GM12878 (cell line): ENCODE measurements at regions not wholly inside any gene's neighbourhood (a gene's known extent, or its start where the extent isn't known, plus 50 kb on each side); places are given as distances from the start of the nearest gene placed in this dataset.

ENCODE experiments used
- ATAC-seq: fragments of 200-7000 bp; cut with Tn5 transposase; 3 replicates; pipeline ENCODE4 v1.9.1; 2020; ENCODE audit warnings: mild to moderate bottlenecking, moderate library complexity
- BruUV-seq: library from RNA; stranded (reverse); fragments of 400-500 nt; replicated peaks from 2 replicates; lab custom pipeline; 2021; lab: Mats Ljungman, UMichigan
- CTCF ChIA-PET: fragments of 300-600 bp; sonication (Branson Sonifier 250); formaldehyde crosslinking; extraction: SDS; loops from one replicate; lab custom pipeline; 2021; ENCODE audit warnings: inconsistent platforms; lab: Yijun Ruan, JAX
- POLR2A ChIA-PET: fragments of 350-600 bp; formaldehyde crosslinking; extraction: SDS; loops from one replicate; lab custom pipeline; 2021; ENCODE audit warnings: inconsistent platforms; lab: Charles Lee
- RAD21 ChIA-PET: fragments of 300-600 bp; sonication (Branson Sonifier 250); formaldehyde crosslinking; loops from one replicate; lab custom pipeline; 2023; ENCODE audit warnings: antibody characterized with exemption; ENCODE audit not compliant: unreplicated experiment; lab: Charles Lee
- SMC1A ChIA-PET: fragments of 300-600 bp; sonication (Branson Sonifier 250); formaldehyde crosslinking; loops from one replicate; lab custom pipeline; 2023; ENCODE audit not compliant: unreplicated experiment, uncharacterized antibody; lab: Charles Lee
- DNase-seq: peaks from one replicate; pipeline ENCODE4 v3.0.0-alpha.2; 2011; ENCODE audit warnings: low read depth, low spot score
- FAIRE-seq: peaks from 3 replicates; lab custom pipeline; 2011; peaks lifted over from hg19 to GRCh38; lab: Jason Lieb, UNC
- H2AFZ ChIP-seq: 2 replicates; pipeline ENCODE4 v1.6.0; 2011; ENCODE audit warnings: low read depth, low read length, control low read depth; ENCODE audit not compliant: control insufficient read depth
- H3K27ac ChIP-seq: 2 replicates; pipeline ENCODE4 v1.5.1; 2011; ENCODE audit warnings: control low read depth; ENCODE audit not compliant: control insufficient read depth, insufficient read depth
- H3K27me3 ChIP-seq, 2 experiments: replicated peaks in 1 of 2; 2 replicates each; pipeline versions ENCODE4 v1.6.0 to v1.6.1; 2011; ENCODE audit warnings: low read length in 1 of 2; ENCODE audit not compliant: control insufficient read depth in 2 of 2, insufficient read depth in 2 of 2
- H3K36me3 ChIP-seq, 2 experiments: 2 replicates each; pipeline ENCODE4 v1.5.1; 2011; ENCODE audit warnings: low read length in 1 of 2; ENCODE audit not compliant: control insufficient read depth in 2 of 2, insufficient read depth in 2 of 2
- H3K4me1 ChIP-seq: 2 replicates; pipeline ENCODE4 v1.6.1; 2011; ENCODE audit warnings: mild to moderate bottlenecking, low read length, moderate library complexity, mixed read lengths; ENCODE audit not compliant: control insufficient read depth, insufficient read depth
- H3K4me2 ChIP-seq: 2 replicates; pipeline ENCODE4 v1.6.0; 2011; ENCODE audit warnings: control low read depth; ENCODE audit not compliant: control insufficient read depth, insufficient read depth
- H3K4me3 ChIP-seq: fragments of 200-600 bp; sonication (generic); 2 replicates; pipeline ENCODE4 v1.5.1; 2016
- H3K79me2 ChIP-seq: 2 replicates; pipeline ENCODE4 v1.6.0; 2011; ENCODE audit warnings: low read length; ENCODE audit not compliant: control insufficient read depth, insufficient read depth
- H3K9ac ChIP-seq: 2 replicates; pipeline ENCODE4 v1.8.0; 2011; ENCODE audit warnings: low read length, control low read depth, mixed read lengths; ENCODE audit not compliant: control insufficient read depth, insufficient read depth
- H3K9me3 ChIP-seq: replicated peaks from 3 replicates; pipeline ENCODE4 v1.5.1; 2011; ENCODE audit warnings: mild to moderate bottlenecking, low read length; ENCODE audit not compliant: control insufficient read depth, insufficient read depth
- H4K20me1 ChIP-seq: 2 replicates; pipeline ENCODE4 v1.6.0; 2011; ENCODE audit not compliant: control insufficient read depth, insufficient read depth
- CBX5 ChIP-seq: sonication (generic); IDR thresholded peaks from 2 replicates; pipeline ENCODE4 v1.6.1; 2016; ENCODE audit warnings: low read depth, moderate library complexity, mild to moderate bottlenecking, inconsistent platforms
- FOXM1 ChIP-seq: IDR thresholded peaks from 2 replicates; pipeline ENCODE4 v1.6.1; 2012; ENCODE audit warnings: low read depth, mild to moderate bottlenecking, inconsistent platforms, low read length, moderate library complexity
- MEF2A ChIP-seq: IDR thresholded peaks from 2 replicates; pipeline ENCODE4 v1.6.1; 2011; ENCODE audit warnings: low read depth, mild to moderate bottlenecking, low read length, moderate library complexity; ENCODE audit not compliant: insufficient read depth
- POLR2AphosphoS2 ChIP-seq: IDR thresholded peaks from 2 replicates; pipeline ENCODE4 v1.6.1; 2011; ENCODE audit warnings: low read depth, mild to moderate bottlenecking, low read length, improper control_type of control experiment, moderate library complexity
- SMC3 ChIP-seq: IDR thresholded peaks from 2 replicates; pipeline ENCODE4 v1.6.1; 2011; ENCODE audit warnings: low read length, improper control_type of control experiment, borderline replicate concordance
- WGBS: methylation state at CpG from one replicate; pipeline ENCODE4 v1.1.6; 2016; ENCODE audit warnings: low lambda C conversion rate; ENCODE audit not compliant: insufficient replicate concordance, insufficient coverage; ENCODE audit errors: missing lambda C conversion rate; 5-methylcytosine and 5-hydroxymethylcytosine counted together
- in situ Hi-C: fragments of 300-500 bp; cut with MboI; formaldehyde crosslinking; loops from 9 replicates; pipeline ENCODE4 v1.14.3; 2018; ENCODE audit warnings: mixed read lengths
- intact Hi-C: fragments of 100-400 bp; cut with micrococcal nuclease; formaldehyde crosslinking; loops from one replicate; pipeline ENCODE4 v1.14.2; 2022; ENCODE audit not compliant: unreplicated experiment
- TF ChIP-seq, protein P1 (sequence below): fragments of 450-650 bp; IDR thresholded peaks from 2 replicates; pipeline ENCODE4 v1.6.1; 2017; ENCODE audit warnings: antibody characterized with exemption, mild to moderate bottlenecking, moderate library complexity
- TF ChIP-seq, protein P2 (sequence below): fragments of 450-650 bp; IDR thresholded peaks from 2 replicates; pipeline ENCODE4 v1.6.1; 2018; ENCODE audit warnings: mild to moderate bottlenecking, low read depth, moderate library complexity; ENCODE audit not compliant: partially characterized antibody
- TF ChIP-seq, protein P3 (sequence below): fragments of 450-650 bp; IDR thresholded peaks from 2 replicates; pipeline ENCODE4 v1.6.1; 2016; ENCODE audit warnings: mild to moderate bottlenecking, moderate library complexity, borderline replicate concordance

DNA sequence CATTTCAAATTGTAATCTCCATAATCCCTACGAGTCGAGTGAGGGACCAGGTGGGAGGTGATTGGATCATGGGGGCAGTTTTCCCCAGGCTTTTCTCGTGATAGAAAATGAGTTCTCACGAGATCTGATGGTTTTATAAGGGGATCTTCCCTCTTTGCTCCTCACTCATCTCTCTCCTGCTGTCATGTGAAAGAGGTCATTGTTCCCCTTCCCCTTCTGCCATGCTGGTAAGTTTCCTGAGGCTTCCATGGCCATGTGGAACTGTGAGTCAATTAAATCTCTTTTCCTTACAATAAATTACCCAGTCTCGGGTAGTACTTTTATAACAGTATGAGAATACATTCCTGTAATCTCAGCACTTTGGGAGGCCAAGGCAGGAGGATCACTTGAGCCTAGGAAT is 76.7 kb upstream of the MARCHF10 start:
- H3K27ac ChIP-seq, result no peak overlapping the region
- no peak overlapping the region for H2AFZ ChIP-seq
- ATAC-seq, result no peak
- WGBS, result 19% methylated on average over 5 of the region's 5 CpGs
- DNase-seq, result no peak
- no peaks in the 10 kb centered on the region for H3K9me3 ChIP-seq
- H3K4me3 ChIP-seq, result no peak overlapping the region
- TF ChIP-seq FOXM1 (no peak), CBX5 (no peak)
- no peak for FAIRE-seq
- H3K4me2 ChIP-seq, result no peak overlapping the region
- H4K20me1 ChIP-seq, result no peaks in the 10 kb centered on the region
- H3K36me3 ChIP-seq, result no peaks in the 10 kb centered on the region
- in situ Hi-C loops, result no loop called here
- H3K9ac ChIP-seq, result no peak overlapping the region
- intact Hi-C loops, result no loop called here
- RAD21 ChIA-PET, result no interaction called here
- no peaks in the 10 kb centered on the region for H3K79me2 ChIP-seq
- H3K4me1 ChIP-seq, result no peaks in the 10 kb centered on the region
- SMC1A ChIA-PET, result no interaction called here
- CTCF ChIA-PET, result no interaction called here
- POLR2A ChIA-PET, result no interaction called here
- no TSS peak for BruUV-seq
- H3K27me3 ChIP-seq, result peaks cover 0 to 2% of the 10 kb centered on the region in 2 experiments; a peak in 1 of 4 replicates

DNA sequence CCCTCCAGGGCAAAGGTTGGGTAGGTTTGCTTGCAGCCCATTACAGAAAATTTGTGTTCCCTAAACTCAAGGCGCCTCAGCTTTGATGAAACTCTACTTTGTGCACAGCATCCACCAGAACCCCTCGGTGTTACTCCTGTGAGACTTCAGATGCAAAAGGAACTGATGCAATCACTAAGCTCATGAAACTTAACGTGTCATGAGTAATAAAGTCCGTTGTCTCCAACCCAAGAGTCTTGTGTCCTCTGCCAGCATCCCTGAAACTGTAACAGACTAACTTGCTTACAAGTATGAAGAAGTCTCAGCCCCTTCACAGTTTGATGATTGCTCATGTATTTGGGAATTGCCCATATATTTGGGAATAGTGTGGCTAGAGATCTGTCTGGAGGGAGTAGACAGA is 74.8 kb upstream of the MARCHF10 start:
- Histone ChIP-seq H3K27ac (no peak overlapping the region), H3K4me2 (no peak overlapping the region), H3K4me1 (no peaks in the 10 kb centered on the region), H3K4me3 (no peak overlapping the region), H3K79me2 (no peaks in the 10 kb centered on the region), H3K9me3 (no peaks in the 10 kb centered on the region), H2AFZ (no peak overlapping the region), H4K20me1 (no peaks in the 10 kb centered on the region), H3K27me3 (no peaks in the 10 kb centered on the region; a peak in 1 of 4 replicates), H3K36me3 (no peaks in the 10 kb centered on the region), H3K9ac (no peak overlapping the region)
- no TSS peak for BruUV-seq
- ChIA-PET POLR2A (no interaction called here), SMC1A (no interaction called here), RAD21 (no interaction called here), CTCF (no interaction called here)
- in situ Hi-C loops (no loop called here), intact Hi-C loops (no loop called here)
- 26% methylated on average over 4 of the region's 4 CpGs for WGBS
- DNase-seq, result no peak
- no peak for ATAC-seq
- FAIRE-seq, result no peak
- TF ChIP-seq POLR2AphosphoS2 (no peak), SMC3 (no peak), MEF2A (no peak)
- TF ChIP-seq, protein P1, sequence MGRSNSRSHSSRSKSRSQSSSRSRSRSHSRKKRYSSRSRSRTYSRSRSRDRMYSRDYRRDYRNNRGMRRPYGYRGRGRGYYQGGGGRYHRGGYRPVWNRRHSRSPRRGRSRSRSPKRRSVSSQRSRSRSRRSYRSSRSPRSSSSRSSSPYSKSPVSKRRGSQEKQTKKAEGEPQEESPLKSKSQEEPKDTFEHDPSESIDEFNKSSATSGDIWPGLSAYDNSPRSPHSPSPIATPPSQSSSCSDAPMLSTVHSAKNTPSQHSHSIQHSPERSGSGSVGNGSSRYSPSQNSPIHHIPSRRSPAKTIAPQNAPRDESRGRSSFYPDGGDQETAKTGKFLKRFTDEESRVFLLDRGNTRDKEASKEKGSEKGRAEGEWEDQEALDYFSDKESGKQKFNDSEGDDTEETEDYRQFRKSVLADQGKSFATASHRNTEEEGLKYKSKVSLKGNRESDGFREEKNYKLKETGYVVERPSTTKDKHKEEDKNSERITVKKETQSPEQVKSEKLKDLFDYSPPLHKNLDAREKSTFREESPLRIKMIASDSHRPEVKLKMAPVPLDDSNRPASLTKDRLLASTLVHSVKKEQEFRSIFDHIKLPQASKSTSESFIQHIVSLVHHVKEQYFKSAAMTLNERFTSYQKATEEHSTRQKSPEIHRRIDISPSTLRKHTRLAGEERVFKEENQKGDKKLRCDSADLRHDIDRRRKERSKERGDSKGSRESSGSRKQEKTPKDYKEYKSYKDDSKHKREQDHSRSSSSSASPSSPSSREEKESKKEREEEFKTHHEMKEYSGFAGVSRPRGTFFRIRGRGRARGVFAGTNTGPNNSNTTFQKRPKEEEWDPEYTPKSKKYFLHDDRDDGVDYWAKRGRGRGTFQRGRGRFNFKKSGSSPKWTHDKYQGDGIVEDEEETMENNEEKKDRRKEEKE, result no peak
- TF ChIP-seq, protein P2, sequence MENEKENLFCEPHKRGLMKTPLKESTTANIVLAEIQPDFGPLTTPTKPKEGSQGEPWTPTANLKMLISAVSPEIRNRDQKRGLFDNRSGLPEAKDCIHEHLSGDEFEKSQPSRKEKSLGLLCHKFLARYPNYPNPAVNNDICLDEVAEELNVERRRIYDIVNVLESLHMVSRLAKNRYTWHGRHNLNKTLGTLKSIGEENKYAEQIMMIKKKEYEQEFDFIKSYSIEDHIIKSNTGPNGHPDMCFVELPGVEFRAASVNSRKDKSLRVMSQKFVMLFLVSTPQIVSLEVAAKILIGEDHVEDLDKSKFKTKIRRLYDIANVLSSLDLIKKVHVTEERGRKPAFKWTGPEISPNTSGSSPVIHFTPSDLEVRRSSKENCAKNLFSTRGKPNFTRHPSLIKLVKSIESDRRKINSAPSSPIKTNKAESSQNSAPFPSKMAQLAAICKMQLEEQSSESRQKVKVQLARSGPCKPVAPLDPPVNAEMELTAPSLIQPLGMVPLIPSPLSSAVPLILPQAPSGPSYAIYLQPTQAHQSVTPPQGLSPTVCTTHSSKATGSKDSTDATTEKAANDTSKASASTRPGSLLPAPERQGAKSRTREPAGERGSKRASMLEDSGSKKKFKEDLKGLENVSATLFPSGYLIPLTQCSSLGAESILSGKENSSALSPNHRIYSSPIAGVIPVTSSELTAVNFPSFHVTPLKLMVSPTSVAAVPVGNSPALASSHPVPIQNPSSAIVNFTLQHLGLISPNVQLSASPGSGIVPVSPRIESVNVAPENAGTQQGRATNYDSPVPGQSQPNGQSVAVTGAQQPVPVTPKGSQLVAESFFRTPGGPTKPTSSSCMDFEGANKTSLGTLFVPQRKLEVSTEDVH, result no peak
- TF ChIP-seq, protein P3, sequence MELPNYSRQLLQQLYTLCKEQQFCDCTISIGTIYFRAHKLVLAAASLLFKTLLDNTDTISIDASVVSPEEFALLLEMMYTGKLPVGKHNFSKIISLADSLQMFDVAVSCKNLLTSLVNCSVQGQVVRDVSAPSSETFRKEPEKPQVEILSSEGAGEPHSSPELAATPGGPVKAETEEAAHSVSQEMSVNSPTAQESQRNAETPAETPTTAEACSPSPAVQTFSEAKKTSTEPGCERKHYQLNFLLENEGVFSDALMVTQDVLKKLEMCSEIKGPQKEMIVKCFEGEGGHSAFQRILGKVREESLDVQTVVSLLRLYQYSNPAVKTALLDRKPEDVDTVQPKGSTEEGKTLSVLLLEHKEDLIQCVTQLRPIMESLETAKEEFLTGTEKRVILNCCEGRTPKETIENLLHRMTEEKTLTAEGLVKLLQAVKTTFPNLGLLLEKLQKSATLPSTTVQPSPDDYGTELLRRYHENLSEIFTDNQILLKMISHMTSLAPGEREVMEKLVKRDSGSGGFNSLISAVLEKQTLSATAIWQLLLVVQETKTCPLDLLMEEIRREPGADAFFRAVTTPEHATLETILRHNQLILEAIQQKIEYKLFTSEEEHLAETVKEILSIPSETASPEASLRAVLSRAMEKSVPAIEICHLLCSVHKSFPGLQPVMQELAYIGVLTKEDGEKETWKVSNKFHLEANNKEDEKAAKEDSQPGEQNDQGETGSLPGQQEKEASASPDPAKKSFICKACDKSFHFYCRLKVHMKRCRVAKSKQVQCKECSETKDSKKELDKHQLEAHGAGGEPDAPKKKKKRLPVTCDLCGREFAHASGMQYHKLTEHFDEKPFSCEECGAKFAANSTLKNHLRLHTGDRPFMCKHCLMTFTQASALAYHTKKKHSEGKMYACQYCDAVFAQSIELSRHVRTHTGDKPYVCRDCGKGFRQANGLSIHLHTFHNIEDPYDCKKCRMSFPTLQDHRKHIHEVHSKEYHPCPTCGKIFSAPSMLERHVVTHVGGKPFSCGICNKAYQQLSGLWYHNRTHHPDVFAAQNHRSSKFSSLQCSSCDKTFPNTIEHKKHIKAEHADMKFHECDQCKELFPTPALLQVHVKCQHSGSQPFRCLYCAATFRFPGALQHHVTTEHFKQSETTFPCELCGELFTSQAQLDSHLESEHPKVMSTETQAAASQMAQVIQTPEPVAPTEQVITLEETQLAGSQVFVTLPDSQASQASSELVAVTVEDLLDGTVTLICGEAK, result no peak
